A673 (cell line): ENCODE measurements at regions not wholly inside any gene's neighbourhood (a gene's known extent, or its start where the extent isn't known, plus 50 kb on each side); places are given as distances from the start of the nearest gene placed in this dataset.

ENCODE experiments used
- EZH2 ChIP-seq: fragments of 200-600 bp; sonication (generic); IDR thresholded peaks from 2 replicates; pipeline ENCODE4 v1.6.1; 2017; ENCODE audit warnings: borderline replicate concordance, low read depth, mild to moderate bottlenecking, mixed read lengths, antibody characterized with exemption, low read length; ENCODE audit not compliant: poor library complexity, severe bottlenecking
- TF ChIP-seq, protein P1 (sequence below): fragments of 300-800, 200-600 bp; sonication (generic); conservative IDR thresholded peaks from 2 replicates; pipeline ENCODE4 v1.5.1; 2017; ENCODE audit warnings: low read depth, mild to moderate bottlenecking, antibody characterized with exemption, low read length, moderate library complexity, mixed read lengths

DNA sequence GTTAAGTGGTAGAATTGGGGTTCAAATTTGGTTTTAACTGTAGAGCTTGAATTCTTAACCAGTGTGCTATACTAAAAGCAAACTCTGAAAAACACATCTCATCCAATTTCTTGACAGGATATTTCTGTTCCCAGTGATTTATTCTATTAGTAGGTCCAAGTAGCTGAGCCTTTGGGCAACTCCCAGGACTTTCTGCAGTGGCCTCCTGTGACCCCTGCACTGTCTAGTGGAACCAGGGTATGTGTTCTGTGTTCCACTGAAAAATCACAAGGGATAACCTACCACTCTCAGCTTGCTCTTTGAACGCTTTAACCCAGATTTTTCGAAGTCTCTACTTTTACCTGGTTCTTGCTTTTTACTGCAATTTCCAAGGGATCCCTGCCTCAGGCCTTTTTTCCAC lies 58.0 kb upstream of the SCOC start:
- TF ChIP-seq, protein P1, sequence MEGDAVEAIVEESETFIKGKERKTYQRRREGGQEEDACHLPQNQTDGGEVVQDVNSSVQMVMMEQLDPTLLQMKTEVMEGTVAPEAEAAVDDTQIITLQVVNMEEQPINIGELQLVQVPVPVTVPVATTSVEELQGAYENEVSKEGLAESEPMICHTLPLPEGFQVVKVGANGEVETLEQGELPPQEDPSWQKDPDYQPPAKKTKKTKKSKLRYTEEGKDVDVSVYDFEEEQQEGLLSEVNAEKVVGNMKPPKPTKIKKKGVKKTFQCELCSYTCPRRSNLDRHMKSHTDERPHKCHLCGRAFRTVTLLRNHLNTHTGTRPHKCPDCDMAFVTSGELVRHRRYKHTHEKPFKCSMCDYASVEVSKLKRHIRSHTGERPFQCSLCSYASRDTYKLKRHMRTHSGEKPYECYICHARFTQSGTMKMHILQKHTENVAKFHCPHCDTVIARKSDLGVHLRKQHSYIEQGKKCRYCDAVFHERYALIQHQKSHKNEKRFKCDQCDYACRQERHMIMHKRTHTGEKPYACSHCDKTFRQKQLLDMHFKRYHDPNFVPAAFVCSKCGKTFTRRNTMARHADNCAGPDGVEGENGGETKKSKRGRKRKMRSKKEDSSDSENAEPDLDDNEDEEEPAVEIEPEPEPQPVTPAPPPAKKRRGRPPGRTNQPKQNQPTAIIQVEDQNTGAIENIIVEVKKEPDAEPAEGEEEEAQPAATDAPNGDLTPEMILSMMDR = no peak
- TF ChIP-seq EZH2 = no peak
